ENCODE measurements at regions not wholly inside any gene's neighbourhood (a gene's known extent, or its start where the extent isn't known, plus 50 kb on each side); places are given as distances from the start of the nearest gene placed in this dataset.
"Not testable (repeated sequence)": the region's sequence is repeated elsewhere in the genome, so short reads cannot be mapped to it uniquely, and the experiment has no call there.

- not testable (repeated sequence) for TF ChIP-seq CTCF (conservative IDR thresholded peaks at IDR 0.05; ENCODE audit: low read length); EZH2phosphoT487 (IDR thresholded peaks at IDR 0.05; ENCODE audit: borderline replicate concordance, low read depth, low read length)
Observed at GRCh38 chr11:34797497-34797896, 118.7 kb downstream of the APIP start.

All from OCI-LY7 (cell line).